AG04449 (cell line): ENCODE measurements at regions not wholly inside any gene's neighbourhood (a gene's known extent, or its start where the extent isn't known, plus 50 kb on each side); places are given as distances from the start of the nearest gene placed in this dataset.

Source experiments
- CTCF ChIA-PET: fragments of 350-600 bp; formaldehyde crosslinking; extraction: SDS; loops from one replicate; lab custom pipeline; 2021; ENCODE audit warnings: antibody characterized with exemption; lab: Yijun Ruan, JAX
- POLR2A ChIA-PET: fragments of 400-600, 350-600 bp; formaldehyde crosslinking; extraction: SDS; loops from one replicate; lab custom pipeline; 2020; ENCODE audit warnings: antibody characterized with exemption, inconsistent platforms; lab: Yijun Ruan, JAX
- DNase-seq: peaks from one replicate; pipeline ENCODE4 v3.0.0-alpha.2; 2010; ENCODE audit warnings: low read depth, low spot score
- H3K4me3 ChIP-seq: 2 replicates; pipeline ENCODE4 v1.5.1; 2011; ENCODE audit warnings: low read depth, mild to moderate bottlenecking, control low read depth, low read length
- TF ChIP-seq, protein P1 (sequence below): IDR thresholded peaks from one replicate; pipeline ENCODE4 v1.5.1; 2011; ENCODE audit warnings: mild to moderate bottlenecking, moderate library complexity, low read length, control low read depth, inconsistent platforms; ENCODE audit not compliant: insufficient read depth; ENCODE audit errors: missing control alignments

DNA sequence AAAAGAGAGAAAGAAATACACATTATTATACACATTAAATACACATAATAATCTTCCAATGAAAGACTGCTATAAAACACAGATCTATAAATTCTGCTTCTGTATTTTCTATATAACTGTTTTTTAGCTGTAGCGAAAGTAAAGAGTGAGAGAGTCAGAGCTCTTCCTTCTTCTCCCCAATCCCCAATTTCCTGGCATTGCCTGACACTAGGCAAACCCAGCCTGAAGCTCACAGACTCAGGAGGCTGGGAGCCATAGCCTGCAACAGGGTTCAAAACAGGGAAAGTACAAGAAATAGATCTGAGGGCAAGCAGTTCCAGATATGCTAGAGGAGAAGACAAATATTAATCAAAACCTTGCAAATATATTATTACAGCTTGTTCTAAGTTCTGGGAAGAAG, 201.6 kb downstream of the HNRNPD start:
- no peak for DNase-seq
- H3K4me3 ChIP-seq, result no peak overlapping the region
- POLR2A ChIA-PET, result no interaction called here
- CTCF ChIA-PET, result no interaction called here
- TF ChIP-seq, protein P1, sequence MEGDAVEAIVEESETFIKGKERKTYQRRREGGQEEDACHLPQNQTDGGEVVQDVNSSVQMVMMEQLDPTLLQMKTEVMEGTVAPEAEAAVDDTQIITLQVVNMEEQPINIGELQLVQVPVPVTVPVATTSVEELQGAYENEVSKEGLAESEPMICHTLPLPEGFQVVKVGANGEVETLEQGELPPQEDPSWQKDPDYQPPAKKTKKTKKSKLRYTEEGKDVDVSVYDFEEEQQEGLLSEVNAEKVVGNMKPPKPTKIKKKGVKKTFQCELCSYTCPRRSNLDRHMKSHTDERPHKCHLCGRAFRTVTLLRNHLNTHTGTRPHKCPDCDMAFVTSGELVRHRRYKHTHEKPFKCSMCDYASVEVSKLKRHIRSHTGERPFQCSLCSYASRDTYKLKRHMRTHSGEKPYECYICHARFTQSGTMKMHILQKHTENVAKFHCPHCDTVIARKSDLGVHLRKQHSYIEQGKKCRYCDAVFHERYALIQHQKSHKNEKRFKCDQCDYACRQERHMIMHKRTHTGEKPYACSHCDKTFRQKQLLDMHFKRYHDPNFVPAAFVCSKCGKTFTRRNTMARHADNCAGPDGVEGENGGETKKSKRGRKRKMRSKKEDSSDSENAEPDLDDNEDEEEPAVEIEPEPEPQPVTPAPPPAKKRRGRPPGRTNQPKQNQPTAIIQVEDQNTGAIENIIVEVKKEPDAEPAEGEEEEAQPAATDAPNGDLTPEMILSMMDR, result no peak

GRCh38 chr4:82171531-82172155, 202.1 kb downstream of the HNRNPD start:
- no peak for DNase-seq
- TF ChIP-seq, protein P1, result no peak
- ChIA-PET POLR2A (no interaction called here), CTCF (no interaction called here)
- H3K4me3 ChIP-seq, result no peak overlapping the region

DNA sequence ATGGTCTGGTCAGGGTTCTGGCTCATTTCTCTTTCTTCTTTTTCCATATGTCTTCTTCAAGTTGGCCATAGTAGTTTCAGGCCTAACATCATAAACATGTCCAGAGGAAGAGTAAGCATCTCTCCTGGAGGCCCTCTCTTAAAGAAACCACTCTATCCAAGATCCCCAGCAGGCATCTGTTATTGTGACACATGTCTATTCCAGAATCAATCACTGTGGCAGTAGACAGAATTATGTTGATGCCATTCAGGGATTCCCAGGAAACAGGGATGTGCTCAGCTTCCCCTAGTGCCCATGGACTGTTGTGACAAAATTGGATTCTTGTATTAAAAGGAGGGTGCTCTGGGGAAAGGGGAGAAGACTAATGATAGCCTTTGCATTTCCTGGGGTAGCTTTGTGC, 224.0 kb downstream of the HNRNPD start:
- TF ChIP-seq, protein P1, result no peak
- no peak overlapping the region for H3K4me3 ChIP-seq
- no peak for DNase-seq
- ChIA-PET POLR2A (no interaction called here), CTCF (no interaction called here)

GRCh38 chr4:82145850-82146249, 227.9 kb downstream of the HNRNPD start:
- ChIA-PET POLR2A (no interaction called here), CTCF (no interaction called here)
- no peak overlapping the region for H3K4me3 ChIP-seq
- TF ChIP-seq, protein P1, result no peak
- DNase-seq, result no peak

- POLR2A ChIA-PET, result no interaction called here
- no peak overlapping the region for H3K4me3 ChIP-seq
- CTCF ChIA-PET, result no interaction called here
- TF ChIP-seq, protein P1, result no peak
- no peak for DNase-seq
These were observed 233.4 kb downstream of the HNRNPD start for GRCh38 chr4:82140422-82140821.

GRCh38 chr4:82139287-82139686, 234.5 kb downstream of the HNRNPD start:
- no peak for DNase-seq
- TF ChIP-seq, protein P1, result no peak
- no peak overlapping the region for H3K4me3 ChIP-seq
- ChIA-PET POLR2A (no interaction called here), CTCF (no interaction called here)
